ENCODE measurements at regions not wholly inside any gene's neighbourhood (a gene's known extent, or its start where the extent isn't known, plus 50 kb on each side); places are given as distances from the start of the nearest gene placed in this dataset.

- H3K27ac Mint-ChIP-seq, result no peak overlapping the region
Observed at GRCh38 chr11:70688142-70688541, 289.8 kb downstream of the CTTN start.

GRCh38 chr11:70689764-70690163 is 291.4 kb downstream of the CTTN start:
- no peak for TF ChIP-seq CTCF (IDR thresholded peaks at IDR 0.05; ENCODE audit: unreplicated experiment in 3 of 3)
- Mint-ChIP-seq H3K4me1 (no peaks in the 10 kb centered on the region), H3K36me3 (ENCODE audit: low read depth) (peaks cover 6% of the 10 kb centered on the region), H3K27me3 (ENCODE audit: low read depth) (peaks cover 10% of the 10 kb centered on the region), H3K4me3 (no peak overlapping the region), H3K9me3 (peaks cover 6% of the 10 kb centered on the region), H3K27ac (no peak overlapping the region)

More at GRCh38 chr11:70688142-70688541, 289.8 kb downstream of the CTTN start:
- Mint-ChIP-seq H3K4me1 (no peaks in the 10 kb centered on the region), H3K27me3 (ENCODE audit: low read depth) (peaks cover 10% of the 10 kb centered on the region), H3K4me3 (no peak overlapping the region), H3K36me3 (ENCODE audit: low read depth) (peaks cover 6% of the 10 kb centered on the region), H3K9me3 (peaks cover 6% of the 10 kb centered on the region)
- no peak for TF ChIP-seq CTCF (IDR thresholded peaks at IDR 0.05; ENCODE audit: unreplicated experiment in 3 of 3)

GRCh38 chr11:70692131-70692530 is 293.8 kb downstream of the CTTN start:
- TF ChIP-seq CTCF (IDR thresholded peaks at IDR 0.05; ENCODE audit: unreplicated experiment in 3 of 3), result no peak
- Mint-ChIP-seq H3K27ac (no peak overlapping the region), H3K9me3 (peaks cover 6% of the 10 kb centered on the region), H3K4me1 (no peaks in the 10 kb centered on the region), H3K27me3 (ENCODE audit: low read depth) (peaks cover 9% of the 10 kb centered on the region), H3K4me3 (no peak overlapping the region), H3K36me3 (ENCODE audit: low read depth) (peaks cover 21% of the 10 kb centered on the region)

DNA sequence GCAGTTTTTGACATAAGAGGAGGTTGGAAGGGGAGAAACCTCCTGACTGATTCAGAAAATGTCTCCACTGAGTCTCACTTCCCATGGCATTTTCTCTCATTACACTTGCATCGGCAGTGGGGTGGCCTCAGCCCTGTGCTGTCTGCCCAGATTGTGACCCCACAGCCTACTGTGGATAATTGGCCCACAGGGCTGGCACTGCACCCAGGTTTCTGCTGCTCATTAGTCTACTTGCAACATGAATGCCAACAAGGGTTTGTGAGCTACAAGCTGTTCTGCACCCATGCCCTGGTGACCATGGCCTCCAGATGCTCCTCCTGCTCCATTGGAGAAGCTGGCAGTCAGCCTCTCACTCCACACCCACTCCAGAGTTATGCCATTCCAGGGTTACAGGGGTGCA is 296.0 kb downstream of the CTTN start:
- no peak overlapping the region for H3K27ac Mint-ChIP-seq
- no peak overlapping the region for H3K4me3 Mint-ChIP-seq
- peaks cover 6% of the 10 kb centered on the region for H3K9me3 Mint-ChIP-seq
- no peak for TF ChIP-seq CTCF (IDR thresholded peaks at IDR 0.05; ENCODE audit: unreplicated experiment in 3 of 3)
- peaks cover 3% of the 10 kb centered on the region for H3K4me1 Mint-ChIP-seq
- peaks cover 24% of the 10 kb centered on the region for H3K36me3 Mint-ChIP-seq (ENCODE audit: low read depth)
- peaks cover 9% of the 10 kb centered on the region for H3K27me3 Mint-ChIP-seq (ENCODE audit: low read depth)

DNA sequence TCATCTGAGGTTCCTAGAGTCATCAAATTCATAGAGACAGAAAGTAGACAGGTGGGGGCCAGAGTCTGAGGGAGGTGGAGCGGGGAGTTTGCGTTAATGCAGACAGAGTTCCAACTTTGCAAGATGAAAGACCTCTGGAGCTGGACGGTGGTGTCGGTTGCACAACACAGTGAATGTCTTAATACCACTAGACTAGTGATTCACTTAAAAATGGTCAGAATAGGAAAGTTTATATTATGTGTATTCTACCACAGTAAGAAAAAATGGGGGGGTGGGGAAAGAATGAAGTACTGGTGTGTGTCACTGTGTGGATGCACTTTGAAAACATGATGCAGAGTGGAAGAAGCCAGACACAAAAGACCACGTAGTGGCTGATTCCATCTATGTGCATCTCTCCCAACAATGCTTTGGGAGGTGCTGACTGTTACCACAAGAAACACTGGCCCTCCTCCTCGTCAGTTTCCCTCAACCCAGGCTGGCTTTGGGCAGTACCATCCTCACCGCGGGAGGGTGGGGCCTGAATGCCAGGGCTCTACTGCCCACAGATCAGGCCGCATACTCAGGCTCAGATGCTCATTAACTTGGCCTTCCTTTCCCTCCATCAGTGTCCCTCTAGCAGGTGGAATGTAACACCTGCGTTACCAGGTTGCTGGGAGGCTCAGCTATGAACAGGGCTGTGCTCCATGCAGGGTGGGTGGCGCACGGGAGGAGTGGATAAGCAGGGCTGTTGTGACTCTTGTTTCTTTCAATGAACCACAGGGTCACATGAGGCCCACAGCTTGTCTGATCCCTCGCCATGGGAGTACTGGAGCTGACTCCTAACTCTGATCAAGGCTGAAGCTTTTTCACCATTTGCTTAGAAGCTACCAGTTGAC is 297.0 kb downstream of the CTTN start:
- Mint-ChIP-seq H3K27me3 (ENCODE audit: low read depth) (peaks cover 9% of the 10 kb centered on the region), H3K27ac (no peak overlapping the region), H3K9me3 (no peaks in the 10 kb centered on the region), H3K4me3 (no peak overlapping the region), H3K4me1 (peaks cover 5% of the 10 kb centered on the region), H3K36me3 (ENCODE audit: low read depth) (peaks cover 17% of the 10 kb centered on the region)
- TF ChIP-seq CTCF (IDR thresholded peaks at IDR 0.05; ENCODE audit: unreplicated experiment in 3 of 3), result no peak

DNA sequence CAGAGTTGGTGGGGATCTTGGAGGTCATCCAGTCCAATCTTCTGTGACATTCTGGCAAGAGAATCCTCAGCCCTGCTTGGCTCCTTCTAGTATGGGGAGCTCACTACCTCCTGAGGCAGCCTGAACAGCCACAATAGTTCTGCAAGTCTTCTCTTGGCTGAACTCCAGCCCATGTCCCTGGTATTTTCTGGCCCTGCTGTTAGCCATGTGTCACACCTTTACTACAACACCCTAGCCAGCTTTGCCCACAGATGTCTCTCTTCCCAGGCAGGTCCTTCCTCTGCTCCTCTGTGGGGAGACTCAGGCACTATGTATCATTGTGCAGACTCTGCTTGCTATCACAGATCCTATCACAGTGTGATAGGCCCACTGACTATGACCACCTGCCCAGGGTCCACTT is 297.7 kb downstream of the CTTN start:
- no peak overlapping the region for H3K27ac Mint-ChIP-seq
- H3K27me3 Mint-ChIP-seq (ENCODE audit: low read depth), result peaks cover 9% of the 10 kb centered on the region

More for the DNA sequence above, 297.7 kb downstream of the CTTN start:
- no peak for TF ChIP-seq CTCF (IDR thresholded peaks at IDR 0.05; ENCODE audit: unreplicated experiment in 3 of 3)
- Mint-ChIP-seq H3K9me3 (no peaks in the 10 kb centered on the region), H3K4me3 (no peak overlapping the region), H3K36me3 (ENCODE audit: low read depth) (peaks cover 17% of the 10 kb centered on the region), H3K4me1 (peaks cover 5% of the 10 kb centered on the region)

Measured in nephron (organoid).